HFF-Myc (cell line): ENCODE measurements at regions not wholly inside any gene's neighbourhood (a gene's known extent, or its start where the extent isn't known, plus 50 kb on each side); places are given as distances from the start of the nearest gene placed in this dataset.

Source experiments
- DNase-seq: peaks from one replicate; pipeline ENCODE4 v3.0.0-alpha.2; 2011; ENCODE audit warnings: low read depth; ENCODE audit errors: extremely low read depth
- H3K4me3 ChIP-seq: replicated peaks from 2 replicates; pipeline ENCODE4 v1.5.1; 2011; ENCODE audit warnings: low read depth, mild to moderate bottlenecking, control low read depth, low read length
- CTCF ChIP-seq: IDR thresholded peaks from 2 replicates; pipeline ENCODE4 v1.5.1; 2012; ENCODE audit warnings: mild to moderate bottlenecking, low read depth, low read length, control low read depth; ENCODE audit errors: missing control alignments

- DNase-seq: no peak
- no peak overlapping the region for H3K4me3 ChIP-seq
- TF ChIP-seq CTCF: no peak
Measured at GRCh38 chr15:94882071-94882712, 650.8 kb downstream of the MCTP2 start.

- TF ChIP-seq CTCF: no peak
- H3K4me3 ChIP-seq: no peak overlapping the region
- DNase-seq: no peak
Measured at GRCh38 chr15:94887391-94887790, 656.0 kb downstream of the MCTP2 start.

- H3K4me3 ChIP-seq: no peak overlapping the region
- no peak for TF ChIP-seq CTCF
Measured at GRCh38 chr15:94889153-94889552, 657.8 kb downstream of the MCTP2 start.

GRCh38 chr15:94893091-94893490 is 661.7 kb downstream of the MCTP2 start:
- H3K4me3 ChIP-seq: no peak overlapping the region
- no peak for DNase-seq
- TF ChIP-seq CTCF: no peak

More at GRCh38 chr15:94889153-94889552, 657.8 kb downstream of the MCTP2 start:
- no peak for DNase-seq

GRCh38 chr15:94894056-94894455 is 662.7 kb downstream of the MCTP2 start:
- H3K4me3 ChIP-seq: no peak overlapping the region
- TF ChIP-seq CTCF: no peak
- DNase-seq: no peak

GRCh38 chr15:94909510-94909909 is 678.1 kb downstream of the MCTP2 start:
- no peak for DNase-seq
- H3K4me3 ChIP-seq: no peak overlapping the region
- TF ChIP-seq CTCF: no peak

- no peak for TF ChIP-seq CTCF
- DNase-seq: no peak
- no peak overlapping the region for H3K4me3 ChIP-seq
Measured at GRCh38 chr15:94910166-94910565, 678.8 kb downstream of the MCTP2 start.
